ENCODE measurements at regions not wholly inside any gene's neighbourhood (a gene's known extent, or its start where the extent isn't known, plus 50 kb on each side); places are given as distances from the start of the nearest gene placed in this dataset.

DNA sequence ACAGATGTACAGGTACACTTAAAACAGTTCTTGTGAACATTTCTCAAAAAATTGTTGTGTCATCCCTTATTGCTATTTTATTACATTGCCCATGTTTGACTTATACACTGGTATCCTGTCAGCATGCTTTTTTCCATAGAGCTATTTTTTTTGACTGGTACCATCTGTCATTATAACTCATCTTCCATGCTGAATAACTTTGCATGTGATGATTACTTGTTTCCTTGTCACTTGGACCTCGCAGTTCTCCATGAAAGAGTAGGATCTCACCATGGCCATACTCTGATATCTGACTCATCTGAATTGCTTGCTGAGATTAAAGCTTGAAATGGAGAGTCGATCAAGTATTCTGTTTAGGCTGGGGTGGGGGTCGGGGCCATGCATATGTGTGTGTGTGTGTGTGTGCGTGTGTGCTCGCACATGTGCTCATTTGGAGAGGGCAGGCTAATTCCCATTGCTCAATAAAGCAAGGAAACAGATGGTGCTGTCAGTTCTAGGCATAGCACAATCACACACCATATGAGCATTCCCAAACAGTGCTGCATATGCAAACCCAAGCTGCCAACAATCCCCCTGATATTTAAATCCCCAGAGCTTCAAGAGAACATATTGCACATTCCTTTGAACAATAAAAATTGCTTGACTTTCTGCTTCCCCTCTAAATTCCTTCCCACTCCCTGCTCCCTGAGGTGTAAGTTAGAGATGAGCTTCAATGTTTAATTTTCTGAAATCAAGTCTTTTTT lies 62.9 kb downstream of the NHLRC3 start:
- no peak overlapping the region for H3K27ac Mint-ChIP-seq

DNA sequence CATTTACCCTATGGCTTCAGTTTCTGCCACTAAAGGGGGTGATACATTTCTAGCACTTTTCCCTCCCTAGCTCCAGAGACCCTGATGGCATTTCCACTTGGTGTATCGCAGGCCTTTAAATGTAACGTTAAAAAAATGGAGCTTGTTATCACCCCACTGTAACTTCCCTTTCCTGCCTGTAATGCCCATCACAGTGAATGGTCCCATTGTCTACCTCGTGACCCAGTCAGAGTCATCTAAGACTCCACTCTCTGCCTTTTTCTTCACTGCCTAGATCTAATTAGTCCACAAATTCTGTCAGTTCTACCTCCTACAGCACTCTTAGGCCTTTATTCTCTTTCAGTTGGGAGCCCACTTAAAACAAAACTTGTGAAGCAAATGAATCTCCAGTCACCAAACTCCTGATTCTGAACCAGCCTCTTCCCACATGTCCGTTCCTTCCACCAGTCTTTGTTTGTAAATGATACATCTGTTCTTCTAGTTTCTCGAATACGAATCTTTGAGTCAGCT lies 64.8 kb downstream of the NHLRC3 start:
- Mint-ChIP-seq H3K4me1 (no peaks in the 10 kb centered on the region), H3K4me3 (no peak overlapping the region), H3K27ac (no peak overlapping the region), H3K27me3 (peaks cover 1% of the 10 kb centered on the region), H3K36me3 (no peaks in the 10 kb centered on the region), H3K9me3 (no peaks in the 10 kb centered on the region)

More for the DNA sequence above, 62.9 kb downstream of the NHLRC3 start:
- H3K36me3 Mint-ChIP-seq, result no peaks in the 10 kb centered on the region
- no peaks in the 10 kb centered on the region for H3K27me3 Mint-ChIP-seq
- no peaks in the 10 kb centered on the region for H3K9me3 Mint-ChIP-seq
- no peak overlapping the region for H3K4me3 Mint-ChIP-seq
- H3K4me1 Mint-ChIP-seq, result peaks cover 1% of the 10 kb centered on the region

GRCh38 chr13:39105110-39105509 lies 66.9 kb downstream of the NHLRC3 start:
- H3K4me3 Mint-ChIP-seq, result no peak overlapping the region
- H3K27ac Mint-ChIP-seq, result no peak overlapping the region
- no peaks in the 10 kb centered on the region for H3K36me3 Mint-ChIP-seq
- peaks cover 10% of the 10 kb centered on the region for H3K27me3 Mint-ChIP-seq
- no peaks in the 10 kb centered on the region for H3K4me1 Mint-ChIP-seq
- H3K9me3 Mint-ChIP-seq, result no peaks in the 10 kb centered on the region

DNA sequence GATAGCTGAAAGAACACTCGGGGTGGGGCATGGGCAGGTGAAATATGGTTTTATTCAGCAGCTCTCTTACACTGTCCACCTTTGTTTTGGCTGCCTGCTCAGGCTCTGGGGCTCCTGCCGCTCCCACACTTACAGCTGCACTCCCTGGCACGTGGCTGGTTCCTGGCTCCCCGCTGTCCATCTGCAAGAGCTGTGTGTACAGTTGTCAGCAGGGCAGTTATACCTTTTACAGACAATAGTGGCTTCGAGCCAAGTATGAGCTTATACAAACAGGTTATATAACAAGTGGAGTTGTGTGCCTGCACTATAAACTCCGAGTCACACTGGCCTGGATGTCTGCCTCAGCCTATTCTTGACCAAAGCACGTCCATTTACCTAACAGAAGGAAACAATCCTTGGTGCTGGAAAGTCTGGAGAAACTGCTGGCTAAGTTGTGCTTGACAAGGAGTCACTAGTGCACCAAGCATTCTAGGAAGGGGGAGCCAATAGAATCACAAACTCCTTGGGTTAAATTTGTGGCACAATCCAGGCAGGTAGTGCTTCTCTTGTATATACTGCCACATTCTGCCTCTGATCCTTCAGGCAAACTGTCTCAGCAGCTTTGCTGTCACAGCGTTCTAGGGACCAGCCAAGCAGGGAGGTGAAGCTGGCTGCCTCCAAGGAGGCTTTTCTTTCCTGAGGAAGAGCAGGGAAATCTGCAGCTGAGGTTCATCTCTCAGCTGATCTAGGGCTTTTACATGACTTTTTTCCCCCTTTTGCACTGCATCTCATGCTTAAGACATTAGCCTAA lies 68.2 kb downstream of the NHLRC3 start:
- H3K9me3 Mint-ChIP-seq, result no peaks in the 10 kb centered on the region
- H3K27me3 Mint-ChIP-seq, result peaks cover 10% of the 10 kb centered on the region
- H3K27ac Mint-ChIP-seq, result no peak overlapping the region
- H3K36me3 Mint-ChIP-seq, result no peaks in the 10 kb centered on the region
- no peak overlapping the region for H3K4me3 Mint-ChIP-seq
- no peaks in the 10 kb centered on the region for H3K4me1 Mint-ChIP-seq

DNA sequence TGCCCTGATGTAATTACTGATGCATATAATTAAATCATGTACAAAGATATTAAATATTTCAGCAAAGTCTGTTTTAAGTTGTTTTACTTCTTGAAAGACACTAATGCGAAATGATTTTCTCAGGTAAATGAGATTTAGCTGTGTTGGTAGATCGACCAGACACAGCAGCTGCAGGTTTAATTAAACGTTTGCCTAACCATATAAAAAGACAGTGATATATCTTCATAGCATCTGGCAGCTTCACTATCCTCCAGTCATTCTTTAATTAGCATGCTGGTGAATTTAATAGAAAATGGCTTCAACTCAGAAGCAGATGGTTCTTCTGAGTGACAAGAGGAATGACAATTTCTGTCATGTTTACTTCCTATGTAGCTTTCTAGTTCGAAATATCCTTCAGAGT lies 69.3 kb downstream of the NHLRC3 start:
- Mint-ChIP-seq H3K27ac (no peak overlapping the region), H3K4me1 (no peaks in the 10 kb centered on the region), H3K27me3 (peaks cover 11% of the 10 kb centered on the region), H3K36me3 (no peaks in the 10 kb centered on the region), H3K9me3 (no peaks in the 10 kb centered on the region), H3K4me3 (no peak overlapping the region)

DNA sequence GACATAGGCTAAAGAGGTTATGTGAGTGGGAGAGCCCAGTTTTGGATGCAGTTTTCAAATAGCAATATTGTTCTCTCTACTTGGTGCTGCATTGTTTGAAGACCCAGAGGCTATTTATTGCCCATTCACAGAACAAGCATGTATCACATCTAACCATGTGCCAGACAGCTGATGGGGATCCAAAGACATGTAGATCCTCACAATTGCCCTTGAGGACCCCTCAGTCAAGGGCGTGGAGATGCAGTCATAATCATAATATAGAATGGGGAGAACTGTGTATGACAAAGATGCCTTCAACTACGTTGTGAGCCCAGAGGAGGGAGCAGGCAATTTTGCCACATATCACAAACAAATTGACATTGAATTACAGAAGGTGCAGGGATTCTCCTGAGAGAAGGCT lies 70.5 kb downstream of the NHLRC3 start:
- no peak overlapping the region for H3K4me3 Mint-ChIP-seq
- H3K27ac Mint-ChIP-seq, result no peak overlapping the region
- no peaks in the 10 kb centered on the region for H3K9me3 Mint-ChIP-seq
- no peaks in the 10 kb centered on the region for H3K36me3 Mint-ChIP-seq
- no peaks in the 10 kb centered on the region for H3K4me1 Mint-ChIP-seq
- peaks cover 12% of the 10 kb centered on the region for H3K27me3 Mint-ChIP-seq

DNA sequence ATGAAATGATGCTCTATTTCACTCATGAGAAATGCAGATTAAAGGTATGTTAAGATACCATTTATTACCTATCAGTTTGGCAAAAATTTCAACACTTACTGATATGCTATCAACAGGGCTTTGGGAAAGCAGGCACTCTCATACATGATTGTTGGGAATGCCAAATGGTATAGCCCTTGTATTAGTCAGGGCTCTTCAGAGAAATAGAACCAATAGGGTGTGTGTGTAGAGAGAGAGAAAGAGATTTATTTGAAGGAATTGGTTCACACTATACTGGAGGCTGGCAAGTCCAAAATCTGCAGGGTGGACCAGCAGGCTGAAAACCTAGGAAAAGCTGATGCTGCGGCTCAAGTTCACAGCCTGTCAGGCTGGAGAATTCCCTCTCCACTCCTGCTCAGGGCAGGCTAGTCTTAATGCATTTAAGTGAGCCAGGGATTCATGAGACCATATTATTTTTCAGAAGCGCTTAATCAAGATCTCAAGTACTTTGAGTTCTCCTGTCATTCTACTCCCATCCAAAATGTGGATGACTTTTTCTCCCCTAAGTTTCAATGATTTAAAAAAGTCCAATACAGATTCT lies 72.4 kb downstream of the NHLRC3 start:
- Mint-ChIP-seq H3K27me3 (peaks cover 13% of the 10 kb centered on the region), H3K4me3 (no peak overlapping the region), H3K9me3 (no peaks in the 10 kb centered on the region), H3K27ac (no peak overlapping the region), H3K36me3 (no peaks in the 10 kb centered on the region), H3K4me1 (no peaks in the 10 kb centered on the region)

DNA sequence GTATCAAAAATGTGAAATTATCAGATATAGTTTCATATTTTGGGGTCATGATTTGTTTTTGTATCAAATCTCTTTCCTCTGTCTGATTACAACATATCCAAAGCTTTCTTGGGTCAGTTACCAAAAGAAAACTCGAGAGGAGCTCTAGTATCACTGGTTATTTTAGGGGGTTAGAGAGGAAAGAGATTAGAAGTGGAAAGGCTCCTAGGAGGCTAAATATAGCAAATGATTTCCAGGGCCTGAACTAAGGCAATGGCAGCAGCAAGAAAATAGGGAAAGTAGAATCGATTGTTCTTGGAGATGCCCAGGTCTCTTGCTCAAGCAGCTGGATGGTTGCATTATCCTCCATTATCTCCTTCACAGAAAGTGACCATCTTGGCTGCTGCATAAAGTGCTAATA lies 72.9 kb downstream of the NHLRC3 start:
- H3K27ac Mint-ChIP-seq, result no peak overlapping the region
- no peaks in the 10 kb centered on the region for H3K9me3 Mint-ChIP-seq
- no peaks in the 10 kb centered on the region for H3K36me3 Mint-ChIP-seq
- no peaks in the 10 kb centered on the region for H3K4me1 Mint-ChIP-seq
- H3K4me3 Mint-ChIP-seq, result no peak overlapping the region
- H3K27me3 Mint-ChIP-seq, result peaks cover 14% of the 10 kb centered on the region

GRCh38 chr13:39119422-39119821 lies 81.2 kb downstream of the NHLRC3 start:
- H3K27me3 Mint-ChIP-seq, result peaks cover 20% of the 10 kb centered on the region
- H3K27ac Mint-ChIP-seq, result no peak overlapping the region
- H3K9me3 Mint-ChIP-seq, result peaks cover 5% of the 10 kb centered on the region
- no peaks in the 10 kb centered on the region for H3K4me1 Mint-ChIP-seq
- H3K36me3 Mint-ChIP-seq, result no peaks in the 10 kb centered on the region
- H3K4me3 Mint-ChIP-seq, result no peak overlapping the region

DNA sequence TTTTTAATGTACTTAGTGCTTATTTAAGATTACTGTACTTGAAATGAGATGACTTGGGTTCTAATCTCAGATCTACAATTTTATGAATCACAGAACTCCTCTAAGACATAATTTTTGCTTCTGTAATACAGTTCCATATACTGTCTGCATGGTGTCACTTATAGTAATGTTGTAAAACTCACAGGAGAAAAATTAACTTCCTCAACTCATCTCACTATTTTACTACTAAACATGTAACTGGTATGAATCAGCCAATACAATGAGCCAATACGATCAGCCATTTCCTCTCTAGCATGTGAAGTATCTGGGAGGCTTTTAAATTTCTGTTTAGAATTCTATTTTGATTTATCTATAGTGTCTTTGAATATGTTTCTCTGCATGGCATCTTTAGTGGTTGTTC lies 85.3 kb downstream of the NHLRC3 start:
- no peaks in the 10 kb centered on the region for H3K36me3 Mint-ChIP-seq
- H3K4me1 Mint-ChIP-seq, result no peaks in the 10 kb centered on the region
- no peak overlapping the region for H3K4me3 Mint-ChIP-seq
- no peak overlapping the region for H3K27ac Mint-ChIP-seq
- peaks cover 1% of the 10 kb centered on the region for H3K27me3 Mint-ChIP-seq
- no peaks in the 10 kb centered on the region for H3K9me3 Mint-ChIP-seq

- Mint-ChIP-seq H3K9me3 (no peaks in the 10 kb centered on the region), H3K4me1 (no peaks in the 10 kb centered on the region), H3K4me3 (no peak overlapping the region)
These were observed 91.0 kb downstream of the NHLRC3 start for GRCh38 chr13:39129213-39129612.

GRCh38 chr13:39130301-39130700 lies 92.0 kb downstream of the NHLRC3 start:
- no peak overlapping the region for H3K4me3 Mint-ChIP-seq
- peaks cover 9% of the 10 kb centered on the region for H3K27me3 Mint-ChIP-seq
- no peaks in the 10 kb centered on the region for H3K9me3 Mint-ChIP-seq
- no peaks in the 10 kb centered on the region for H3K4me1 Mint-ChIP-seq
- no peak overlapping the region for H3K27ac Mint-ChIP-seq
- no peaks in the 10 kb centered on the region for H3K36me3 Mint-ChIP-seq

More at GRCh38 chr13:39129213-39129612, 91.0 kb downstream of the NHLRC3 start:
- H3K36me3 Mint-ChIP-seq, result no peaks in the 10 kb centered on the region
- no peak overlapping the region for H3K27ac Mint-ChIP-seq
- H3K27me3 Mint-ChIP-seq, result peaks cover 7% of the 10 kb centered on the region

- H3K27ac Mint-ChIP-seq, result no peak overlapping the region
- no peak overlapping the region for H3K4me3 Mint-ChIP-seq
- H3K36me3 Mint-ChIP-seq, result no peaks in the 10 kb centered on the region
- H3K27me3 Mint-ChIP-seq, result peaks cover 12% of the 10 kb centered on the region
- no peaks in the 10 kb centered on the region for H3K9me3 Mint-ChIP-seq
- no peaks in the 10 kb centered on the region for H3K4me1 Mint-ChIP-seq
These were observed 94.3 kb downstream of the NHLRC3 start for GRCh38 chr13:39132286-39133230.

DNA sequence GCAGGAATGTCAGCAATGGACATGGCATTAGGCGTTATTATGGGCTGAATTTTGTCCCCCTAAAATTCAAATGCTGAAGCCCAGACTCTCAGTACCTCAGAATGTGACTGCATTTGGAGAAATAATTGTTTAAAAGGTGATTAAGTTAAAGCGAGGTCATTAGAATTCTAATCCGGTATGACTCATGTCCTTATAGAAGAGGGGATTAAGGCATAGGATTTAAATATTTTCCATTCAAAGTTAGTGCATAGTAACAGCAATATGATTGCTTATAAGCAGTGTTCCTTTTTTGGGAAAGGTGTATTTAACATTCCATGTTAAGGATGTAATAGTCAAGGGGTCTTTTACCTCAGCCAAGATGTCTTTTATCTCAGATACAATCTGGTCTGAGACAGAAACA lies 95.5 kb downstream of the NHLRC3 start:
- peaks cover 10% of the 10 kb centered on the region for H3K27me3 Mint-ChIP-seq
- H3K36me3 Mint-ChIP-seq, result no peaks in the 10 kb centered on the region
- H3K9me3 Mint-ChIP-seq, result no peaks in the 10 kb centered on the region
- no peak overlapping the region for H3K4me3 Mint-ChIP-seq
- no peak overlapping the region for H3K27ac Mint-ChIP-seq
- H3K4me1 Mint-ChIP-seq, result no peaks in the 10 kb centered on the region

- Mint-ChIP-seq H3K27ac (no peak overlapping the region), H3K36me3 (no peaks in the 10 kb centered on the region), H3K4me3 (no peak overlapping the region), H3K9me3 (no peaks in the 10 kb centered on the region), H3K27me3 (peaks cover 6% of the 10 kb centered on the region), H3K4me1 (no peaks in the 10 kb centered on the region)
These were observed 96.3 kb downstream of the NHLRC3 start for GRCh38 chr13:39134574-39134973.
